IPS DF 6.9 (cell line): ENCODE measurements at regions not wholly inside any gene's neighbourhood (a gene's known extent, or its start where the extent isn't known, plus 50 kb on each side); places are given as distances from the start of the nearest gene placed in this dataset.
"Not testable (repeated sequence)": the region's sequence is repeated elsewhere in the genome, so short reads cannot be mapped to it uniquely, and the experiment has no call there.

Source experiments
- DNase-seq: peaks from one replicate; pipeline ENCODE4 v3.0.0-alpha.2; 2013; ENCODE audit warnings: low read depth, low spot score
- H3K27ac ChIP-seq: one replicate; pipeline ENCODE4 v1.5.1; 2013; ENCODE audit warnings: low read length, control low read depth
- H3K27me3 ChIP-seq: 2 replicates; pipeline ENCODE4 v1.6.1; 2013; ENCODE audit warnings: mild to moderate bottlenecking, low read length; ENCODE audit not compliant: control insufficient read depth, insufficient read depth
- H3K36me3 ChIP-seq: 2 replicates; pipeline ENCODE4 v1.6.1; 2013; ENCODE audit warnings: low read length; ENCODE audit not compliant: control insufficient read depth, insufficient read depth
- H3K4me1 ChIP-seq: 2 replicates; pipeline ENCODE4 v1.6.1; 2013; ENCODE audit warnings: low read length; ENCODE audit not compliant: control insufficient read depth, insufficient read depth
- H3K4me3 ChIP-seq: 2 replicates; pipeline ENCODE4 v1.5.1; 2013; ENCODE audit warnings: mild to moderate bottlenecking, low read length
- H3K9me3 ChIP-seq: 2 replicates; pipeline ENCODE4 v1.6.1; 2013; ENCODE audit warnings: low read length, inconsistent platforms; ENCODE audit not compliant: control insufficient read depth, insufficient read depth
- WGBS: extraction: QIAGEN DNeasy Blood & Tissue Kit; methylation state at CpG from one replicate; pipeline ENCODE4 v1.1.7; 2013; ENCODE audit warnings: mixed read lengths, missing lambda C conversion rate; ENCODE audit not compliant: insufficient read length, insufficient coverage; 5-methylcytosine and 5-hydroxymethylcytosine counted together

DNA sequence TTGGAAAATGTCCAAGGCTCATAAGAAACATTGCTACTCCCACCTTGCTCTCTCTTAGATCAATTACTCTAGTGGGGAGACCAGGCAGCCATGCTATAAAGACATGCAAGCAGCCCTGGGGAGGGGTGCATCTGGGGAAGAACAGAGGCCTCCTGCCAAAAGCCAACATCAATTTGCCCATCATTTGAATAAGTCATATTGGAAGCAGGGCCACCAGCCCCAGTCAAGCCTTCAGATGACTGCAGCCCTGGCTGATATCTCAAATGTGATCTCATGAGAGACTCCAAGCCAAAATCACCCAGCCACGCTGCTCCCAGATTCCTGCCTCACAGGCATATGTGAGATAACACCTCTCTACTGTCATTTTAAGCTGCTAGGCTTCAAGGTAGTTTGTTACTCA is 157.5 kb upstream of the PDE1C start:
- Histone ChIP-seq H3K27ac (no peak overlapping the region), H3K4me1 (no peaks in the 10 kb centered on the region; the same call in 1 of the 2 replicates), H3K36me3 (no peaks in the 10 kb centered on the region), H3K9me3 (no peaks in the 10 kb centered on the region), H3K4me3 (no peak overlapping the region), H3K27me3 (no peaks in the 10 kb centered on the region)
- DNase-seq, result no peak
- no CpG with 5 or more reads among the region's 1 CpG for WGBS

- Histone ChIP-seq H3K36me3 (no peaks in the 10 kb centered on the region), H3K27me3 (no peaks in the 10 kb centered on the region), H3K9me3 (no peaks in the 10 kb centered on the region), H3K27ac (no peak overlapping the region), H3K4me3 (no peak overlapping the region), H3K4me1 (no peaks in the 10 kb centered on the region; the same call in 1 of the 2 replicates)
- DNase-seq, result no peak
- WGBS, result no CpG with 5 or more reads among the region's 5 CpGs
Measured at GRCh38 chr7:32224276-32224675, 154.1 kb upstream of the PDE1C start.

- no peaks in the 10 kb centered on the region for H3K27me3 ChIP-seq
- H3K4me3 ChIP-seq, result no peak overlapping the region
- no CpG with 5 or more reads among the region's 8 CpGs for WGBS
- no peak for DNase-seq
- no peaks in the 10 kb centered on the region; the same call in 1 of the 2 replicates for H3K4me1 ChIP-seq
- no peak overlapping the region for H3K27ac ChIP-seq
- H3K9me3 ChIP-seq, result no peaks in the 10 kb centered on the region
- no peaks in the 10 kb centered on the region for H3K36me3 ChIP-seq
Measured at GRCh38 chr7:32223721-32224120, 153.5 kb upstream of the PDE1C start.

DNA sequence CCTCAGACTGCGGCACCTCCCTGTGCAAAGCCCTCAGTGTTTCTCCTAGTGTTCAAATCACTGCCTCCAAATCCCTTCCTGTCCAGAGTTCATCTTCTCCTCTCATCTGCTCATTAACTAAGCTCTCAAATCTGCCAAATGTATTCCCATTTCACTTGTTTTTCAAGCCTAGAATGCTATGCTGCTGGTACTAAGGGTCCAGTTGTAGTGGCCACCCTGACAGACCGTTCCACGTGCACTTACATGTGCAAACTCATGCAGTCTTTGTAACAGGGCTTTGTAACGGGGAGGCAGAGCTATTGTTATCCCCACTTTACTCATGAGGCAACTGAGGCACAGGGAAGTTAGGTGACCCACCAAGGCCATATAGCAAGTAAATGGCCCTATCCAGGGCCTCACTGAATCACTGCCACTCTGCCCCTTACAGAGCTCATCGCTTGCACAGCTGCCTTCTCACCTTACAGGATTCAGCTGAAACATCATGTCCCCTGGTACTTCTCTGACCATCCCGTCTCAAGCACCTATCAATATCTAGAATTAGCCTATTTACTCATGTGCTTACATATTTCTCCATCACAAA is 153.0 kb upstream of the PDE1C start:
- no peaks in the 10 kb centered on the region for H3K36me3 ChIP-seq
- H3K4me3 ChIP-seq, result no peak overlapping the region
- no CpG with 5 or more reads among the region's 6 CpGs for WGBS
- H3K4me1 ChIP-seq, result no peaks in the 10 kb centered on the region
- H3K27me3 ChIP-seq, result no peaks in the 10 kb centered on the region
- no peak for DNase-seq
- no peaks in the 10 kb centered on the region for H3K9me3 ChIP-seq
- H3K27ac ChIP-seq, result no peak overlapping the region

GRCh38 chr7:32222251-32222900 is 152.2 kb upstream of the PDE1C start:
- H3K27ac ChIP-seq, result no peak overlapping the region
- no peaks in the 10 kb centered on the region for H3K9me3 ChIP-seq
- no peak for DNase-seq
- H3K36me3 ChIP-seq, result no peaks in the 10 kb centered on the region
- no peaks in the 10 kb centered on the region for H3K27me3 ChIP-seq
- H3K4me1 ChIP-seq, result no peaks in the 10 kb centered on the region
- H3K4me3 ChIP-seq, result no peak overlapping the region
- no CpG with 5 or more reads among the region's 4 CpGs for WGBS

- DNase-seq, result no peak
- no peaks in the 10 kb centered on the region for H3K27me3 ChIP-seq
- H3K4me3 ChIP-seq, result no peak overlapping the region
- no peak overlapping the region for H3K27ac ChIP-seq
- H3K4me1 ChIP-seq, result no peaks in the 10 kb centered on the region
- H3K36me3 ChIP-seq, result no peaks in the 10 kb centered on the region
- no CpG with 5 or more reads among the region's 2 CpGs for WGBS
- H3K9me3 ChIP-seq, result no peaks in the 10 kb centered on the region
Measured at GRCh38 chr7:32221736-32222135, 151.5 kb upstream of the PDE1C start.

GRCh38 chr7:32221056-32221455 is 150.8 kb upstream of the PDE1C start:
- H3K9me3 ChIP-seq, result no peaks in the 10 kb centered on the region
- DNase-seq, result no peak
- H3K27ac ChIP-seq, result no peak overlapping the region
- no peak overlapping the region for H3K4me3 ChIP-seq
- H3K36me3 ChIP-seq, result no peaks in the 10 kb centered on the region
- no peaks in the 10 kb centered on the region for H3K4me1 ChIP-seq
- no peaks in the 10 kb centered on the region for H3K27me3 ChIP-seq
- no CpG with 5 or more reads among the region's 2 CpGs for WGBS

DNA sequence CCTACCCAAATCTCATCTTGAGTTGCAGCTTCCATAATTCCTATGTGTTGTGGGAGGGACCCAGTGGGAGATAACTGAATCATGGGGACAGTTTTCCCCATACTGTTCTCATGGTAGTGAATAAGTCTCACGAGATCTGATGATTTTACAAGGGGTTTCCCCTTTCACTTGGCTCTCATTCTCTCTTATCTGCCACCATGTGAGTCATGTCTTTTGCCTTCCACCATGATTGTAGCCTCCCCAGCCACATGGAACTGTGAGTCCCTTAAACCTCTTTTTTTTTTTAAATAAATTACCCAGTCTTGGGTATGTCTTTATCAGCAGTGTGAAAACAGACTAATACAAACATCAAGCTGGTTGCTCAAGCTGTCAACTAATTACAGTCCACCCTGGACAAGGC is 149.6 kb upstream of the PDE1C start:
- H3K9me3 ChIP-seq, H3K36me3 ChIP-seq, DNase-seq, H3K4me1 ChIP-seq, H3K4me3 ChIP-seq, H3K27me3 ChIP-seq, H3K27ac ChIP-seq: not testable (repeated sequence)
- WGBS, result no CpG with 5 or more reads among the region's 1 CpG

GRCh38 chr7:32219416-32219815 is 149.2 kb upstream of the PDE1C start:
- DNase-seq, result no peak
- no CpG with 5 or more reads among the region's 3 CpGs for WGBS
- no peaks in the 10 kb centered on the region for H3K27me3 ChIP-seq
- H3K36me3 ChIP-seq, result no peaks in the 10 kb centered on the region
- H3K4me1 ChIP-seq, result no peaks in the 10 kb centered on the region
- no peak overlapping the region for H3K27ac ChIP-seq
- H3K9me3 ChIP-seq, result no peaks in the 10 kb centered on the region
- no peak overlapping the region for H3K4me3 ChIP-seq

DNA sequence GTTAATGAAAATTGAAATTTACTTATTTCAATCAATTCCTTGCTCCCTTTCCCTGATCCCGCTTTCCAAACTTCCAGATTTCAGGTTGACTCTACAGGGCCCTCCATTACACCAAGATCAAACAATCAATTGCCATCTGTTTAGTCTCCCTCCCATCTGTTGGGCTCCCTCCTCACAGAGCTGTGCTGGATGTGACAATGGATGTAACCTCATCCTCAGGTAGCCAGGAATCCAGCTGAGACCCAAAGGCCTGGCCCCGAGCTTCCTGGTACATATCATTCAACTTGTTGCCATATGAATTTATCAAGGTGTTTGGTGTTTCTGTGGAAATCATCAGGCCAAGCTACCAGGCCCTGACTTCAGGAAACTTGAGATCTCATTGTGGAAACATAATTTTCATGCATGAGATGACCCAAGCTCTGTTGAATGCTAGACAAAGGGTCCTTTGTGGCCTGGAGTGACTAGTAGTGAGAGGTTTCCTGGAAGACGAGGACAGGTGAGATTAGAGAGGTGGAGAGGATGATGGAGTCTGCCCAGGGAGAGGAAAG is 148.6 kb upstream of the PDE1C start:
- no peaks in the 10 kb centered on the region for H3K4me1 ChIP-seq
- no peaks in the 10 kb centered on the region for H3K27me3 ChIP-seq
- H3K4me3 ChIP-seq, result no peak overlapping the region
- no peak for DNase-seq
- H3K36me3 ChIP-seq, result no peaks in the 10 kb centered on the region
- WGBS, result no CpG with 5 or more reads among the region's 3 CpGs
- H3K27ac ChIP-seq, result no peak overlapping the region
- H3K9me3 ChIP-seq, result no peaks in the 10 kb centered on the region

GRCh38 chr7:32218154-32218467 is 147.9 kb upstream of the PDE1C start:
- H3K27me3 ChIP-seq, result no peaks in the 10 kb centered on the region
- no peaks in the 10 kb centered on the region for H3K4me1 ChIP-seq
- WGBS, result no CpG with 5 or more reads among the region's 1 CpG
- H3K36me3 ChIP-seq, result no peaks in the 10 kb centered on the region
- no peak overlapping the region for H3K27ac ChIP-seq
- no peak for DNase-seq
- no peak overlapping the region for H3K4me3 ChIP-seq
- no peaks in the 10 kb centered on the region for H3K9me3 ChIP-seq
